ENCODE measurements at regions not wholly inside any gene's neighbourhood (a gene's known extent, or its start where the extent isn't known, plus 50 kb on each side); places are given as distances from the start of the nearest gene placed in this dataset.
"Not testable (repeated sequence)": the region's sequence is repeated elsewhere in the genome, so short reads cannot be mapped to it uniquely, and the experiment has no call there.

DNA sequence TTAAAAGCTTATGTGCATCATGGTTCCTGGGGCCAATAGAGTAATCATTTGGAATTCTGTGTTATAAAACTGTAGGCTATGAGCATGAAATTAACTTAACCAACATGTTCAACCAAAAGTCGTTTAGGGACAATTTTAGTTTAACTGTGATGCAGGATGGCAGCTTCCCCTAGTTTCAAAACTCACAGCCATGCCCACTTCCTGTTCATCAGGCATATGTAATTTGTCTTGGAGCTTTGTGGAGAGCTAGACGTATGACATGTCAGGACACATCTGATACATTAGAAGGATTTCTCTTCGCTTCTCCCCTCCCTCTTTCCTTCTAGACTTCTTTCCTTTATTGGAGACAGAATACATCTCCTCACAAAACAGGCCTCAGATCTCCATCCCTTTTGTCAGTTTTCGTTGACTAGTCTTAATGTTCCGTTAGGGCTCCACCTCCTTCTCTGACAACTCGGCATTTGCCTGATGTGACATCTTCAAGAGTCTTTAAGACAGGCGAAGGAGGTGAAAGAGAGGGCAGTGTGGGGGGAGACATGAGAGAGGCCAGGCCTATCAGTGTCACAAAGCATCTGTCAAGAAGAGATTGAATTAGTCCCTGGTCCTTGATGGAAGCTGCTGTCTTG, 176.0 kb downstream of the MSX2 start:
- no peak for DNase-seq

DNA sequence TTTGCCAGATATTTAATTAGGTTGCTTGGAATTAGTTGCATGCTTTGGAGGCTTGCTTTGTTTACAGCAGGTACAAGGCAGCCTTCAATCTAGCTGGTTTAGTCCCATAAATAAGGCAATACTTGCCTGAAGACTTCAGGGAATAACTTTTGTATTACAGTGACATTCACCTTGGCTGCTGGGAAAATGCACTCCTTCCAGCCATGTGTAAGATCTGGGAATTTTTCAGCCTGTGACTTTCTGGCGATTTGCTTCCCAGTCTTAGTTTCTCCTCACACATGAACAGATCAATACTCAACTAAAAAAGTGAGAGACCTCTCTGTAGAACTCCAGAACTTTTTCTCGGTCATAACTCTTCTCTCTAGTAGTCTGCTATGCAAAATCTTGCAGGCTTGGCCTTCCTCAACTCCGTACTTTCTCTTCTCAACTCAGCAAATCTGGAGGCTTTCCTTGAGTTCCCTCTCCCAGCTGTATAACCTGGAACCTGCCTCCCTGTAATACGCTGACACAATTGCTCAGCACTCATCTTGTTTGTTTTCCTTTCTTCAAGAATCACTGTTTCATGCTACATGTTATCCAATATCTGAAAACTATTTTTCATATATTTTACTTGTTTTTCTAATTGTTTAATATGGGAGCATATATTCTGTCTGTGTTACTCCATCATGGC, 173.0 kb downstream of the MSX2 start:
- no peak for DNase-seq

DNA sequence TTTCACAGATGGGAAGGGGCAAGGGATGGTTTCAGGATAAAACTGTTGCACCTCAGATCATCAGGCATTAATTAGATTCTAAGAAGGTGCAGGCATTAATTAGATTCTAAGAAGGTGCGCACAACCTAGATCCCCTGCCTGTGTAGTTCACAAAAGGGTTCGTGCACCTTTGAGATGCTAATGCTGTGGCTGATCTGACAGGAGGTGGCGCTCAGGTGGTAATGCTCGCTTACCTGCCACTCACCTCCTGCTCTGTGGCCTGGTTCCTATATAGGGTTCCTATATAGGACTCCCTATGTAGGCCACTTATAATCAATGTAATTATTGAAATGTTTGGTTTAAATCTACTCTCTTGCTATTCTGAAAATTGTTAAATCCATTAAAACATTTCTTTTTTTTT, 171.0 kb downstream of the MSX2 start:
- no peak for DNase-seq

DNA sequence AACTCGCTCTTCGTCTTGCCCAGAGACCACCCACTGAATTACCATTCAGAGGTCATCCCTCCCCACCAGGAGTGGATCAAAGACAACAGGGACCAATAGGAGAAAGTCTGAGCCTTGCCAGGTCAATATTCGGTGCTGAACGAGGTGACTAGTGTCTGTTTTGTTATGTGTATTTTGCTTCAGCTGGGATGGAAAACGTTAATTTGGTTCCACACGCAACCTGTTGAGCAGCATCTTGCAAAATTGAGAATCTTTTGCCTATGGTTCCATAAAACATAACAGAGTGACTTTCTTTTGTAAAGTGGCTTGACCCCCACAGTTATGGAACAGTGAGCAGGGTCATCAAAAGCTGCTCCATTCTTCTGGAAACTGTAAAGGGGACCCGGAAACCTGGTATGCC, 168.4 kb downstream of the MSX2 start:
- DNase-seq = no peak

DNA sequence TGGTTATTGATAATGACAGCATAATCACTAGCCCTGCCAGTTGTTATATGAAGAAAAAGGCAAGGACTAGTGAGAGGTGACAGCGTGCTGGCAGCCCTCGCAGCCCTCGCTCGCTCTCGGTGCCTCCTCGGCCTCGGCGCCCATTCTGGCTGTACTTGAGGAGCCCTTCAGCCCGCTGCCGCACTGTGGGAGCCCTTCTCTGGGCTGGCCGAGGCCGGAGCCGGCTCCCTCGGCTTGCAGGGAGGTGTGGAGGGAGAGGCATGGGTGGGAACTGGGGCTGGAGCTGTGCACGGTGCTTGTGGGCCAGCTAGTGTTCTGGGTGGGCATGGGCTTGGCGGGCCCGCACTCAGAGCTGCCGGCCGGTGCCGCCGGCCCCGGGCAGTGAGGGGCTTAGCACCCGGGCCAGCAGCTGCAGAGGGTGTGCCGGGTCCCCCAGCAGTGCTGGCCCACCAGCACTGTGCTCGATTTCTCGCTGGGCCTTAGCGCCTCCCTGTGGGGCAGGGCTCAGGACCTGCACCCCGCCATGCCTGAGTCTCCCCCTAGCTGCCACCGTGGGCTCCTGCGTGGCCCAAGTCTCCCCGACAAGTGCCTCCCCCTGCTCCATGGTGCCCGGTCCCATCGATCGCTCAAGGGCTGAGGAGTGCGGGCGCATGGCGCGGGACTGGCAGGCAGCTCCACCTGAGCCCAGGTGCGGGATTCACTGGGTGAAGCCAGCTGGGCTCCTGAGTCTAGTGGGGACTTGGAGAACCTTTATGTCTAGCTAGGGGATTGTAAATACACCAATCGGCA, 156.2 kb downstream of the MSX2 start:
- DNase-seq = not testable (repeated sequence)

DNA sequence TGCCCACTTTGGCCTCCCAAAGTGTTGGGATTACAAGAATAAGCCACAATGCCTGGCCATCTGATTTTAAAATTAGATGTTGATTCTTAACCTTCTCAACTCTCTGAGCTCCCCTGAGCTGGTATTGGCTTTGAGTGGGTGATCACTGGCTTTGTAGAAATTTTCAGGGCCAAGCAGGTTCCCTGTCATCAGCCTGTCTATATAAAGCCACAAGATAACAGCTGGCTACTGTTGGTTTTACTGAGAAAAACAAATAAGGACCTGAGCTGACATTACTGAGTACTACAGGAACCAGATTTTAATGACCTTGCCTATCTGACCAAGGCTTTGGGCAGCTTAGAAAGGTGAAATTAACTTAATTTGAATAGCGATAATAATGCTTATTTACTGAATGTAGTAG, 153.6 kb downstream of the MSX2 start:
- DNase-seq = no peak

DNA sequence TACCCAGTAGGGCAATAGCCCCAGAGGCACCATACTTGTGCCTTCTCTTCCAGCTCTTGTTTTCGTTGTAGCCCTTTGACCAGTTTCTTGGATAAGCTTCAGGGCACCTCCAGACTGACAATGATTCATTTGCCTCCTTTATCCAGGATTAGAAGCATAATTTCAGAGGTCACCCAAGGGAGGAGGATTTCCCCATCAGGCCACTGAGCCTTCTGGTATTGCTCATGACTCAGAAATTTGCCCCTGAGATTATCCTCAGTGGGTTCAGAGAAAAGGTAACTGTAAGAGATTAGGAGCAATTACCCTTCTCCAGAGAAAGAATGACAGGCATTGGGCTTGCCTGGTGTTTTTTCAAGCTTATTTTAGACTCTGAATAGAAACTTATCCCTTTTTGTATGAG, 147.9 kb downstream of the MSX2 start:
- no peak for DNase-seq

DNA sequence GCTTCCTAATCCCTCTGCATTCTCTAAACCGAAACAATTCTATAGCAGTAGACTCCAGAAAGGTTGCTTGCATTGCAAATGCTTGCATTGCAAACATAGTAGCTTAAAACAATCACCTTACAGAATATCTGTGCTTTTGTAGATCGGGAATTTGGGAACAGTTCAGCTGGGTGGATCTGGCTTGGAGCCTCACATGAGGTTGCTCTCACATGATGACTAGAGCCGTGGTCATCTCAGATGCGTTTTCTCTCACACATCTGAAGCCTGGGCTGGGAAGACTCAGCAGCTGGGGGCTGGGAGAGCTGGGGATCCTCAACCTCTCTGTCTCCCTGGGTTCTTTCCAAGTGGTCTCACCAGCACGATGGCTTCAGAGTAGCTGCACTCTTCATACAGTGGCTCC, 127.8 kb downstream of the MSX2 start:
- DNase-seq = no peak

DNA sequence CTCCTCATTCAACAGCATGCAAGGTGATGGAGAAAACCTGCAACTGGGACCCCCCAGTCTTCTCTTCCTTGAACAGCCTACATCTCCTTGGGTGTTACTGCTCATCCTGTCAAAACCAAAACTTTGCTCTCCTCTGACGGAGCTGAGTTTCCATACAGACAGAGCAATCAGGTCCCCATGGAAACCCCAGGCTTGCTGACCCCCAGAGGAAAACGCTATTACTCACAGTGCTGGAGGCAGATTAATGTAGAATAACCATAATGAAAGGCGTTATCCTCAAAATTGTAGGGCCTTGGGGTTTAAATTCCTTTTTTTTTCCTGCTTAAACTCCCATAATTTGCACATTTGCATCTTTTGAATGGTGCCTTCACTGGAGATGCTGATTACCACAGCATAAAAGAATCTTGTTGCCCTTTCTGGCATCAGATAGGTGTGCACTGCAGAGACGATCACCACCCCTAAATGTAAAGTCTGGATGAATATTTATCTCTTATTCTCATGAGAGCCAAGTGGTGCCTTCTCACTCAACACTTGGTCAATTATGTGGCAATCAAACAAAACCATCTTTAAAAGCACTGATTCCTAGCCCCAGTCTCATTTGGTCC, 126.3 kb downstream of the MSX2 start:
- no peak for DNase-seq

DNA sequence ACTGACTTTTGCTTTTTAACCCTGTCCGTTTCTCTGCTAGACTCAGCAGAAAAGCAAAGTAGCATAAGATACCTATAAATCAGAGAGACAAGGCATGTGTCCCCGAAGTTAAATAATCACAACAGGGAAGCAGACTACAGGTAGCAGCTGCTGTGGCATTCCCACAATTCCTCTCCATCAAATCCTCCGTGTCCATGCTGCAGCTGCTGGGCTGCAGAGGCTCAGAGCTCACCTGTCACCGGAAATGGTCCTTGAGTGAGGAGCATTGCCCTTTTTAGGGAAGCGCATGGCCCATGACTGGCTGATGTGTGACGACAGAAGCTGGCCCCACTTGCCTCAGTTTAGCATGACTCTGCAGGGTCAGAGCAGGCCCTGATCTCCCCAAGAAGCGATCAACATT, 125.0 kb downstream of the MSX2 start:
- no peak for DNase-seq

DNA sequence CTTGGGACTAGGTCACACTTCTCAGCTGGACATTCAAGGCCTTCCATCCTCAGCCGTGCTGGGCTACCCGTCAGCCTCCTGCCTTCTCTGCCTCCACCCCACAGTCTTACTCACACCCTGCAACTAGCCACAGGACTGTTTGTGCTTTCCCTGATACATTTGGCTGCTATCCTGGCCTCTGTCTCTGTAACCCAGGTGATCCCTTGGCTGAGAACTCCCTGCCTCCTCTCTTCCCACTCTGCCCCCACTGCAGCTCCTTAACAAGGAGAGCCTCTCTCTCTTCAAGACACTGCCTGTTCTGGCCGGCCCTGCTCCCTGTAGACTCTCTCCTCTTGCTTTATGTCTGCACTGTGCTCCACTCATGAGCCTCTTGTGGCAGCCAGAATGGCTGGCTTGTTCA, 120.6 kb downstream of the MSX2 start:
- no peak for DNase-seq

DNA sequence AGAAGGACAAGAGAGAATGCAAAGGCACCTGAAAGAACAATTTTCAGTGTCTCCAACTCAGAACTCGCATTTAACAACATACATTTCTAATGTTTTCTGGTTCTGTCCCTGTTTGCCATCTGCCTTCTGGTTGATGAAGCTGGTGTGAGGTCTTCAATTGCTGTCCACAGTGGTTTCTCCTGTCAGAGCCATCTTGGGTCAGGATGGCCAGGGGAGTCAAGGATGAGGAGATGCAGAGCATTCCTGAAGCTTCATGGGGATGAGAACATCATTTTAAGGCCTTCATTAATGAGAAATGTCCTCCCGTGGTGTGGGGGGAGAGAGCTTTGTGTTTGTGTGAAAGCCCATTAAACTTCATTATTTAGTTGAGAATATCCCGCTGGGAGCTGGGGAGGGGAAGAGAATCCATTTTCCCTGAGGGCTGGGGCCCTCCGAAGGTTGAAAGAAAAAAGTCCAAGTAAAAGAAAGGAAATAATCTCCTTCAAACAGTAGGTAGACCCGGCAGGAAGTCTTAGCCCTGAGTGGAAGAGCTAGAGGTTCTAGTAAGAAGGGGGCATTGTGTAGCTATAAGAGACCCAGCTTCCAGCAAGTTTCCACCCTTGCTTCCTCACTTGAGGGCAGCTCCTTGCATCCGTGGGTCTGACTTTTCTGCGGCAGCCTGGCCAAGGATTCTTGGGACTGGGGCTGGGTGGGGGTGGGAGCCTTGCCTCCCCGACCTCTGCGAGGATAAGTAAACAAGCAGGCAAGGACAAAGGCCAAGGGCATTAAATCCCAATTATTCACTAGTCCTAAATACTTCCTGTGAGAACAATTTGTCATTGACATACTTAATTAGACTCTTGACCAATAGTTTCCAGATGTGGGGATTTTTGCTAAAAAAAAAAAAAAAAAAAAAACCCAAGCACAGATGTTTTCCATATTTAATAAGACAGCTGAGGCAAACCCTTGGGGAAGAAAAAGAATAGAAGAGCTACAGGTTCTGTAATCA, 119.2 kb downstream of the MSX2 start:
- no peak for DNase-seq

DNA sequence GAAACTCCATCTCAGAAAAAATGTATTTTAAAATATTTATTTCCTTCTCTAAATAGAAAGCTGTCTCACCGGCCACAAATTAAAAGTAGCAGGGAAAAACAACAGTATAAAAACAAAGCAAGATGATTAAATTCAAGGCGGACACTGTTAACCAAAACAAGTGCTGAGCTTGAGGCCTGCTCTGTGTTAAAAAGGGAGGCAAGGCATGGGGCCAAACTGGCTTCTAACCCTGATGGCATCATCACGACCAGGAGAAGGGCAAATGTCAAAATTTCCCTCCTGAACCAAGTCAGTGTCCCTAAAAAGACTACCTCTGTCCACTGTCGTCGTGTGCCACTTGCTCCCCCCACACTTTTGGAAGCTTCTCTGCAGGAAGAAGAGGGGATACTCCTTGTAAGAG, 116.1 kb downstream of the MSX2 start:
- DNase-seq = no peak

DNA sequence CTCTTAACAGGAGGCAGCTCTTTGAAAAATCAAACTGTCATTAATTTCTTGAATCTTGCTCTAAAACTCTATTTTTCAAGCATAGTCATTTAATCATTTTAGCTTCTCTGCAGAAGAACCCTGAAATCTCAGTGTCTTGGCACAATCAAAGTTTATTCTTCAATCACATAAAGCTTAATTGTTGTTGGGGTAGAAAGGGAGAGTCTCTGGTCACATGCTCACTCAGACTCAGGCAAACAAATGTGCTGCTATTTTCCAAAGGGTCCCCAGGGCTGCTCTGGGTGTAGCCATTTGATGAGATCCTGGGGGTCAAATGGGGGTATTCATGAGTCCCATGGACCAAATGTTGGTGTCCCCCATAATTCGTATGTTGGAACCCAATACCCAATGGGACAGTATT, 114.8 kb downstream of the MSX2 start:
- DNase-seq = no peak

DNA sequence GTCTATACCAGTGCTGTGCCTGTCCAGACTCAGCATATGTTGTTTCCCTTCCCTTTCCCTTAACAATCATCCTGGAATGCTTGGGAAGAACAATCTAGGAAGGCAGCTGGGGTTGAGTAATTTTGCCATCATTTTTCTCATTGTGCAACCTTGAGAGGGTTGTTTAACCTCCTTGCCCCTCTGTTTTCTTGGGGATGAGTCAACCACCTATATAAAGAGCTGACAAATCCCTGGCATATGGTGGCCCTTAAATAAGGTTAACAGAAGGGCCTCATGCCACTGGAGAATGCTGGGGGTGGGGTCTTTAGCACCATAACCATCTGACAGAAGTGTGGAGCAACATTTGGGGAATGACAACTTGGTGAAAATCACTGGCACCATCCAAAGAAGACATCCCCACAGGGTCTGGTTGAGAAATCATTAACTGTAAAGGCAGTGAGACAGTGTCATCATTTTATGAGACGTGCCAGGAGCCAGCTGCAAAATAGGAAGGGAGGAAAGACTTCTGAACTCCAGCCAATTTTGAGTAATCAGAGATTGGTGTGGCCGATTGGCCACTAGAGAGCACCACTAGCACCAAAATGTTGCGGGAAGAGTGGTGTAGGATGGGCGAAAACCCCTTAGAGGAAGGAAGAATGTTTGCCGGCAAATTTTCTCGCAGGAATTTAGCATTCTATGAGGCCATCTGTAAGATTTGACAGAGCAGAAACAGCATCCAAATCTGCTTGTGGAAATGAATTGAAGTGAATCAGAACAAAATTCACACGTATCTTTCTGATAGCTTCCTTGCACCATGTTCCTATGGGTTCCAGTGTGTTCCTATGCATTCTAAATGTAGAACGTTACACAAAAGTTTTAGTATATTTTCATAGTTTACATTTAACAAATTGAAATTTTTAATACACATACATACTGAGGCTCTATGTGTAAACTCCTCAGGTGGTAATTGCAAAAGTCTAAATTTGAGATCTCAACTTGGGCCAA, 113.8 kb downstream of the MSX2 start:
- no peak for DNase-seq

DNA sequence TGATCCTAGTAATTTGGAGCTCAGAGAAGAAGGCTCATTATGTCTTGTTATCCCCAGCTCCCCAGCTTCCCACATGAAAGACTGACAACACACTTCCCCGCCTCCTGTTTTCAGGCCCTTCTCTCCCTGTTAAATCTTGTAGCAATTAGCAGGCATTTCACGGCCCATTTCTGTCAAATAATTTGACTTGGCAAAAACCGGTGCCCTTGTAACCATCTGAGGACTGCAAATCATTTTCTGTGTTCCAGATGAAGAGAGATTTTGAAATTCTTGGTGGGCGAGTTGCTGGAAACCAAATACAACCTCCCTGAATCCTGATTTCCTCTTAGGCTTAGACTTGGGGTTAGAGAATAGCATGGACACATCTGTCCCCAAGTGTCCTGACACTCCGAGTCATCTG, 109.7 kb downstream of the MSX2 start:
- DNase-seq = no peak

DNA sequence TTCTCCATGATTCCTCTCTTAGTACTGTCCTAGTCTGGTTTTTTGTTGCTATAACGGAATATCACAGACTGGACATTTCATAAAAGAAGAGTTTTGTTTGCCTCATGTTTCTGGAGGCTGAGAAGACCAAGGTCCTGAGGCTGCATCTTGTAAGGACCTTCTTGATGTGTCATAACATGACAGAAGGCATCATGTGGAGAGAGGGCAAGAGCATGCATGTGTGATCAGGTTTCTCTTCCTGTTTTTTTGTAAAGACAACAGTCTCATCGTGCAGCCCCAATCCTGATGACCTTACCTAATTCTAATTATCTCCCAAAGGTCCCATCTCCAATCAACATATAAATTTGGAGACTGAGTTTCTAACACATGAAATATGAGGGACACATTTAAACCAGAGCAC, 108.4 kb downstream of the MSX2 start:
- DNase-seq = no peak

DNA sequence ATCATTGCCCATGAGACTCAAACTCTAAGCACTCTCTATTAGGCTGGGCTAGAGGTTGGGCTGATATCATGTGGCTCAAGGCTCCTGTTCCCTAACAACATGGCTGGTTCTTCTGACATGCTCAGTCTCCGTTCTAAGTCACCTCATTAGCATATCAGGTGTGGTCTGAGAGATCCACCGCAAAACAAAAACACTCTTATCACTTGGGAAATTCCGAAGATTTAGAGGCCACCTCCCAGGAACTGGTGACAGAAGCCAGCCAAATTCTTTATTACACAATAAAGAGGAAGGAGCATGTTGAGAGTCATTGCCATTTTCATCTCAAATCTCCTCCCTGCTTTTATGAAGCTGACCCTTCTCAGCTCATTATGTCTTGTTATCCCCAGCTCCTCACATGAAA, 107.6 kb downstream of the MSX2 start:
- no peak for DNase-seq

DNA sequence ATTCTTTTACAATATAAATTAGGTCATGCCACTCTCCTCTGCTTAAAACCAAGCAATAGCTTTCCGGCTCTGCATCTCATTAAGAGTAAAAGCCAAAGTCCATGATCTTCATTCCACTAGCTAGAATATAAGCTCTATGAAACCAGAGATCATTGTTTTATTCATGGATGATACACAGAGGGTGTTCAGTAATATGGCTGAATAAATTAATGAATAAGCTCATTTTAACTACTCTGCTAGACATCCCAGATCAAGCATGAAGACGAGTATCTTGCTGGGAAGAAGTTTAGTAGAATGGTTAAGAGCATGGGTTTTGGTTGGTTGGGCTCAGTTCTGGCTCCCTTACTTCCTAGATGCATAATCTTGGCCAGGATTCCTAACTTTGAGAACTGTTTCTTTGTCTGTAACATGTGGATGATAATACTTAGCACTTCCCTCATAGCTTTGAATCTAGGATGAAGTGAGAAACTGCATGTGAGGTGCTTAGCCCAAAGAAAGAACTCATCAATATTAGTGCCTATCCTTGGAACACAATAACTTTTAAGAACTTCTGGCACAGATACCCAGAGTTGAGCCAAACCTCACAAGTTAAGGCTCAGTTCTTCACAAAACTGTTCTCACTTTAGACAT, 106.8 kb downstream of the MSX2 start:
- no peak for DNase-seq

DNA sequence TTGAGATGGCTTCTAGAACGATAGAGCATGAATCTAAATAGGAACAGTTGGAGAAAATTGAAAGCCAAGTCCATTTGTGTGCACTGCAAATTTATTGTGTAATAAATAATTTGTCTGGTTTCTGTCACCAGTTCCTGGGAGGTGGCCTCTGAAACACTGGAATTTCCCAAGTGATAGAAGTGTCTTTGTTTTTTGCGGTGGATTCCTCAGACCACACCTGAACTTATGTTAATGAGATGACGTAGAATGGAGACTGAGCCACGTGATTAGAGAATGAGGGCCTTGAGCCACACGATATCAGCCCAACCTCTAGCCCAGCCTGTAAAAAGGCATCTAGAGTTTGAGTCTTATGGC, 105.1 kb downstream of the MSX2 start:
- no peak for DNase-seq
